Breast epithelium (tissue), 3 donors: ENCODE measurements at regions not wholly inside any gene's neighbourhood (a gene's known extent, or its start where the extent isn't known, plus 50 kb on each side); places are given as distances from the start of the nearest gene placed in this dataset.

Experiments
- POLR2A ChIP-seq: fragments of 450-650 bp; IDR thresholded peaks from one replicate; pipeline ENCODE4 v1.6.1; 2016; ENCODE audit warnings: antibody characterized with exemption, mild to moderate bottlenecking, moderate library complexity
- POLR2AphosphoS5 ChIP-seq, 3 donors: sonication (generic); formaldehyde crosslinking; IDR thresholded peaks; one replicate each; pipeline ENCODE4 v1.6.1; 2017; ENCODE audit warnings: antibody characterized with exemption in 3 of 3
- TF ChIP-seq, protein P1 (sequence below), 3 donors: fragments of 450-650 bp; IDR thresholded peaks; one replicate each; pipeline ENCODE4 v1.5.1; 2016 to 2017; ENCODE audit warnings: antibody characterized with exemption in 3 of 3, mild to moderate bottlenecking in 3 of 3, moderate library complexity in 3 of 3

DNA sequence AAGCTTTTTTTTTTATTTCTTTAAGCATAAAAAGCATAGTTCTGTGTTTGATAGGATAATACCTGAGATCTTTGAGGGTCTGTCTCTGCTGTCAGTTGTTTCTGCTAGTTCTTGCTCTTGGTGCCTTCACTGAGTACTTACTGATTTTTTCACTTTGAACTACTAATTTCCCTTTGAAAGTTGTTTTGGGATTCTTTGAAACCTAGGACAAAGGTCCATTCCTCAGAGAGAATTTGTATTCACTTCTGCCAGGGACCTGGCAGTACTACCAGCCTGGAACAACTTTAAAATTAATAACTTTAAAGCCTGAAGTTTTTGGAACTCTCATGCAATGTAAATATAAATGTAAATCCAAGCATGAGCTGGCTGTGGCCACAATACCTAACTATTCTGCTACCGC, 190.1 kb downstream of the TM2D1 start:
- TF ChIP-seq POLR2A (no peak), POLR2AphosphoS5 (IDR thresholded peaks at IDR 0.05) (no peak)
- TF ChIP-seq, protein P1, sequence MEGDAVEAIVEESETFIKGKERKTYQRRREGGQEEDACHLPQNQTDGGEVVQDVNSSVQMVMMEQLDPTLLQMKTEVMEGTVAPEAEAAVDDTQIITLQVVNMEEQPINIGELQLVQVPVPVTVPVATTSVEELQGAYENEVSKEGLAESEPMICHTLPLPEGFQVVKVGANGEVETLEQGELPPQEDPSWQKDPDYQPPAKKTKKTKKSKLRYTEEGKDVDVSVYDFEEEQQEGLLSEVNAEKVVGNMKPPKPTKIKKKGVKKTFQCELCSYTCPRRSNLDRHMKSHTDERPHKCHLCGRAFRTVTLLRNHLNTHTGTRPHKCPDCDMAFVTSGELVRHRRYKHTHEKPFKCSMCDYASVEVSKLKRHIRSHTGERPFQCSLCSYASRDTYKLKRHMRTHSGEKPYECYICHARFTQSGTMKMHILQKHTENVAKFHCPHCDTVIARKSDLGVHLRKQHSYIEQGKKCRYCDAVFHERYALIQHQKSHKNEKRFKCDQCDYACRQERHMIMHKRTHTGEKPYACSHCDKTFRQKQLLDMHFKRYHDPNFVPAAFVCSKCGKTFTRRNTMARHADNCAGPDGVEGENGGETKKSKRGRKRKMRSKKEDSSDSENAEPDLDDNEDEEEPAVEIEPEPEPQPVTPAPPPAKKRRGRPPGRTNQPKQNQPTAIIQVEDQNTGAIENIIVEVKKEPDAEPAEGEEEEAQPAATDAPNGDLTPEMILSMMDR (IDR thresholded peaks at IDR 0.05) = no peak
